ENCODE measurements at regions not wholly inside any gene's neighbourhood (a gene's known extent, or its start where the extent isn't known, plus 50 kb on each side); places are given as distances from the start of the nearest gene placed in this dataset.

DNA sequence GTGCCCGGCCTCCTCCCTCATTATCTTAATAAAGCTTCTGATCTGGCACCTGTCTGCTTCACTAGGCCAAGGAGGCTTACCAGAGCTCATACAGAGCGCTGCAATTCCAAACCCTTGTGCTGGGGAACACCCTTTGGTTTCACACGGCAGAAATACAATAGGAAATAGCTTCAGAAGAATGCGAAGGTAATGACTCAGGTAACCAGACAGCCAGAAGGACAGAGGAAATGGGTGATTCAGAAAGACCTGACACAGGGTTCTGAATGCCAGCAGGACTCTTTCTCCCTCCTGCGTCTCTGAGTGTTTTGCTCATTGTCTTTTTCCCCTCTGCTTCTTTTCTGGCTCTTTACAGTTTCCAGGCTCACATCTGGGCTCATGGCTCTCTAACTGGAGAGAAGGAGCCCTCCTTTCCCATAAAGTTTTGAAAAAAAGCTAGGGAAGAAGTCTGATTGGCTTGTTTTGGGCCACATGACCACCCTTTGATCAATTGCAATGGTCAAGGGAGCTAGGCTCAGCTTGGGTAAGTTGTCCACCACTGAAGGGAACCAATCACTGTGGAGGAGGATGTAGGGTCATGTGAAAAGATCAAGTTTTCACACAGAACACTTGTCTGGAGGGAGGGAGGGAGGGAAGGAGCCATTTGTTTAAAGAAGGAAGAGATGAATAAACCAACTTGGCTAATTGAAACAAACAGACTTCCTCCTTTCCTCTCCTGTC, 90.5 kb upstream of the UPP2 start:
- intact Hi-C loops (cut with DNase I), result loop anchor here (2.0 to 5.0 kb wide), 2 partner anchors 234 to 519 kb away; no protein-coding TSS in a partner anchor
- DNase-seq, result no peak

DNA sequence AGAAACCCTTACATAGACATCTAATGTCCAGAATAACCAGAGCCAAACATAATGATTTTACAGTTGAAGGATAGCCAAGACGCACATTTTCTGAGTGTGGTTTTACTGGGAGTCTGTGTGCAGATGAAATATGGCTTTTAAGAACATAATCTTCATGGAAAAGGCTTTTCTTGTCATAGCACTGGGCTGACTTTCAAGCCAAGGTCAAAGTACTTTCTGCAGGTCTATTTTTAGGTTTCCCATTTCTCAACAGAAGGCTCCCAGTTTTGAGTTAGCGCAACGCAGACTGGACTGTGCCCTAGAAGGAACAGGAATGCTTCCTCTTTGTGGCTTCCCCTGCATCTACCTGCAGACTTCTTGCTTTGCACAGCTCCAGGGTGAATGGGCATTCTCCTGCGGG, 92.3 kb upstream of the UPP2 start:
- no peak for DNase-seq
- intact Hi-C loops (cut with DNase I), result no loop called here

DNA sequence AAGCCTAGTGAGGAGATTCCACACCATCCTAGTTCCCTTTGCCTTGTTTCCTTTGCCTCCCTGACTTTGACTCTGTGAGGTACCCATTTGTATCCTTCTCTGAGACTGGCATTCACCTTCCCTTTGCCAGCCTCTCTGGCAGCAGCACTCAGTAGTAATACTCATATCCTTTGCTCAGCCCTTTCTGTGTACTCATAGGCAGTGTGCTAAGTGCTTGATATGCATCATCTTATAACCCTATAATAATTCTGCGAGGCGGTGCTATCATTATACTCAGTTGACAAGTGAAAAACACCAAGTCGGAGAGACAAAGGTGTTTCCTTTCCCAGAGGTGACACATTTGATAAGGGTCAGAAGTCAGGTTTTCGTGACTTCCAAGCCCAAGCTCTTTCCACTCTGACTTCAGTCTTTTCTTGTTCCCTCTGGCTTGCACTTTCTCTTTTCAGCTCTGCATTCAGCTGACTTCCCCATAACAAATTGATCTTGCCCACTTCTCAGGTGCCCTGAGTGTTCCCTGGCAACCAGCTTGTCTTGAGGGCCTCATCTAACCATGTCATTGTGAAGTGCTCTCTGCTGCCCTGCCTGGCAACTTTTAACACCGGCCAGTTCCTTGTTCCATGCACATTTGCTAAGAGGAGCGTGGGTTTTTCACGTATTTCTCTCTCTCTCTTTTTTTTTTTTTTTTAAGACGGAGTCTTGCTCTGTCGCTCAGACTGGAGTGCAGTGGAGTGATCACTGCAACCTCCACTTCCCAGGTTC, 94.5 kb upstream of the UPP2 start:
- intact Hi-C loops (cut with DNase I), result no loop called here

DNA sequence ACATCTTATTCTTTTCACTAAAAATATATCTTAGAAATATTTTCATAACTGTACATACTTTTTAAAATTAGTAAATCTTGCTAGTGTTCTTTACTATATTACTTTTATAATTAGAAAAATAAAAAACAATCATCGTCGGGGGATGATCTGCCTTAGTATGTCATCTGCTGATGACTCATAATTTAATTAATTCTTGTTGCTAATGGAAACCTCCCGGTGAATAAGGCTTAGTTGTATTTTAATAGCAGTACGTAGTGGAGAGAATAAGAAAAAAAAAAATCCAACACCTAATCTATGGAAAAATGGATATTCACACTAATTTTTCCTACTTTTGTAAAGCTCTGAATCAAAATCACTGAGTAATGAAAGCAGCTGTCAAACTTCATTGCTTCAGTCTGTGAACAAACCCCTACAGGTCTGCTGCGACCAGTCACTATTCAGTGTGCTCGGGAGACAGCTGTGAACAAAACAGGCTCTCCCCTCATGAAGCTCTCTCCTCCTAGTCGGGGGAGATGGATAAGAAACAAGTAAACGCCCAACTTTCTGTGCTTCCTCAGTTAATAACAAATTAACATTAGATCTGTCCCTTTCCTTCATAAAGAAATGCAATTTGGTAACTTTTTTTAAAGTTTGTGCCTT, 97.4 kb upstream of the UPP2 start:
- no peak for DNase-seq
- intact Hi-C loops (cut with DNase I), result no loop called here

More for the DNA sequence above, 94.5 kb upstream of the UPP2 start:
- no peak for DNase-seq

DNA sequence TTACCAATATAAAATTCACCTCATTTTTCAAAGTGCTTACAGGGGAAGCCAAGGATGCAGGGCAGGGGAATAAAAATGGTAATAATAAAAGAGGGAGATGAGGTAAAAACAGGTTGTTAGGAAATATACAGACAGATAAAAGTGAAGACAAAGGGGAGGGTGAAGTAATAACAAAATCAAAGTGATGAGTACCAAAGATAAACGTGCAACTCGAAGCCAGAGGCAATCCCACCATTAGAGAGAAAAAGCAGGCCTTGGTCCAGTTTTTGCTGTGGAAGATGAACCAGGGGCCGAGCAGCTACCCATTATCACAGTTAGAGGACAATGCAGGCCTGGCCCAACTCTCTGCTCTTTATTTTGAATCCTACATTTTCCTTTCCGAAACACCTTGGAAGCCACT, 99.6 kb upstream of the UPP2 start:
- DNase-seq, result no peak
- intact Hi-C loops (cut with DNase I), result no loop called here

DNA sequence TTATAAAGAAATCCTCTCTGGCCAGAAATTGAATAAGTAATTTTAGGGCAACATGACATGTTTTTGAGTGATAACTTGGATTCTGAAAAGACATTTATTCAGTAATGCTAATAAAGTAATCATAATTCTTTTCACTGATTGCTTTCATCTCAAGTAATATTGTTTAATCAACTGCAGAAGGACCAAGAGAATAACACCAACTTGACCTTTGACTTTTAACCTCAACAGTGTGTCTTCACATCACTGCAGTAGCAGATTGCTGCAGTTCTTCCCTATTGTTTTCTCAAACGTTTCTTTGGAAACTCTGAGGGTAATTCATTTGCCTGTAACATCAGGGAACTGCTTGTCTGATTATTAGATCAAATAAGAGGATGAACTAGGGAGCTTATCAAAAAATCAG, 104.9 kb upstream of the UPP2 start:
- intact Hi-C loops (cut with DNase I), result no loop called here
- DNase-seq, result no peak

DNA sequence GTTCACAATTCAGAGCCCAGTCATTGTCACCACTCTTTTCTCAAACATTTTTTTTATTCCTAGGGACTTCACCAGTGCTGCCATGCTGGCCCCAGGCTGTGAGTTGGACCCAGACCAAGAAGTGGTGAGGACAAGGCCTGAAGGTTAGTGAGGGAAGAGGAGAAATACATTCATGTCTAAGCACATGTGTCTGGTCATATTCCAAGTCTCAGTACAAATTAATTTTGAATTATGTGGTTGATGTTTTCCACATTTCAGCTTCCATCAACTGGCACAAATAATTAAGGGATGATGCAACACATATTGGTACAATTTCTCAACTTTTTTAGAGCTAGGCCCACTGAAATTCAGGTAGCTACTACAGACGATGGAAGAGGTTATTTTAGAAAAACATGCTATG, 106.6 kb upstream of the UPP2 start:
- DNase-seq, result no peak
- intact Hi-C loops (cut with DNase I), result no loop called here

DNA sequence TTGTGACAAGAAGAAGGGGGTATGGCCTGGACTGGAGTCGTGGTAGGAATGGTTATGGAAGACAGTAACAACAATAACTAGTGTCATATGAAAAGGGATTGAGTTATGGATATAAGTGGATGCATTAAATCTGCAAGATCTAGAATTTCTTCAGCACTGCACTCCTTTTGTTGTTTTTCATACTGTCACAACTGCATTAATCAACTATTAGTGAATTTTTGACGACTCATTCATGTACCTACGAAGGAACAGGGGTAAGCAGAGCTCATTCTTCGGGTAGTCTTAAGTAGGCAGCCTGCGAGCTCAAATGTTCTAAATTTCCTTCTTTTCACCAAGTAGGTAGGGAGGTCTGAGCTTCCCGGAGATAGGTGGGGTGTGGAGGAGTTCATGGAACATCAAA, 109.7 kb upstream of the UPP2 start:
- no peak for DNase-seq
- intact Hi-C loops (cut with DNase I), result no loop called here

DNA sequence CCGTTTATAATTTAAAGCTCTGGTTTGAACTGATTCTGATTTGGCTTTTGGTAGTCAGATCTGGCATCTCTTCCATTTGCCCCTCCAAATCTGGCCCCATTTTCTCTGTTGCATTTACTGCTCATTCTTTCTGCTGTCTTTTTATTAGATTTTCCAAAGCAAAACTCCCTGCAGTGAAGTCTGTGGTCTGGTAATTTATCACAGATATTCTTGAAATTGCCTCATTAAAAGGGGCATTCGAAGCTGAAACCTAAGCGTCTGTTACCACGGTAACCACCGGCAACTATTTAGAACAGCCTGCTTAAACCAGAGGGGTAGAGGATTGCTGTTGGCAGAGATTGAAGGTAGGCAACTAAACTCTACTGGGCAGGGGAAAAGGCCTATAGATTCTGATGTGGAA, 111.5 kb upstream of the UPP2 start:
- DNase-seq, result no peak
- intact Hi-C loops (cut with DNase I), result no loop called here

DNA sequence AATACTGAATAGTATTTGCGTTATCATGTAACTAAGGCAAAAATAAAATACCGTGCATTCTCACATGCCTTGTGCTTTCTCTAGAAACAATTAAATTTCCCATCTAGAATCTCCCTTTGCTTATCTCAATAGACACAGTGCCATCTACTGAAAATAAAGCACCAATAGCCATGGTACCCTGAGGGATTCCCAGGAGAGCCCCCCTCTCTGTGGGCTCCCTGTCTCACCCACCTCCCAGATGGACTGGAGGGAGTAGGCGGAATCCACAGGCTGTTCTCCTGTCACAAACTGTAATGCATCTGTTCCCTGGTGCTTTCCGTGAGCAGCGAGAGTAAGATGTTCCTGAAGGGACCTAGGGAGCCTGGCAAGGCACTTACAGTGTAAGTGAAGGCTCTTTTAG, 112.4 kb upstream of the UPP2 start:
- DNase-seq, result peak in 8 of 10 donors; percentile 26 to 93 (median 44)
- intact Hi-C loops (cut with DNase I), result no loop called here

DNA sequence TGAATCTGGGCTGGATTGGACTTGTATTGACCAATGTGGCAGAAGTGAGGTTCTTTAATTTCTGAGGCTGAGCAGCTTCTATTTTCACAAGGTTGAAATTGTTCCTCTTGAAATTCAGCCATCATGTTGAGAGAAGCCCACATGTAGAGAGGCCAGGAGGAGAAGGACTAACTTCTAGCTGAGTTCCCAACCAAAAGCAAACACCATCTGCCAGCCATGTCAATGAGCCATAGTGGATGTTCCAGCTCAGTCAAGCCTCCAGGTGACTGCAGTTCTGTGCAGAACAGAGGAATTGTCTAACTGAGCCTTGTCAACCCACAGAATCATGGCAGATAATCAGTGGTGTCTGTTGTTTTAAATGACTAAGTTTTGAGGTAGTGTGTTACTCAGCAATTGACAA, 110.6 kb upstream of the ACVR1 start:
- no peak for DNase-seq
- intact Hi-C loops (cut with DNase I), result no loop called here

DNA sequence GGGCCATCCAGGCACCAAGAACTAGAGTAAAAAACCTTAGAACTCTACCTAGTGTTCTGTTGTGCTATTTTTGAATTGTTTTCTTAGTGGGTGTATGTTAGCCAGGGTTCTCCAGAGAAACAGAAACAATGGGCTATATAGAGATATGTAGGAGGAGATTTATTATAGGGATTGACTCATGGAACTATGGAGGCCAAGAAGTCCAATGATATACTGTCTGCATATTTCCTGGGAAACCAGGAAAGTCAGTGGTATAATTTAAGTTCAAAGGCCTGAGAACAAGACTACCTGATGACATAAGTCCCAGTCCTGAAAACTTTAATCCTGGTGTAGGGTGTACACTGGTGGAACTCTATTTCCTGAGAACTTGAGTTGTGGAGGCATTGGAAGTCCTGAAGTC, 108.7 kb upstream of the ACVR1 start:
- intact Hi-C loops (cut with DNase I), result no loop called here

DNA sequence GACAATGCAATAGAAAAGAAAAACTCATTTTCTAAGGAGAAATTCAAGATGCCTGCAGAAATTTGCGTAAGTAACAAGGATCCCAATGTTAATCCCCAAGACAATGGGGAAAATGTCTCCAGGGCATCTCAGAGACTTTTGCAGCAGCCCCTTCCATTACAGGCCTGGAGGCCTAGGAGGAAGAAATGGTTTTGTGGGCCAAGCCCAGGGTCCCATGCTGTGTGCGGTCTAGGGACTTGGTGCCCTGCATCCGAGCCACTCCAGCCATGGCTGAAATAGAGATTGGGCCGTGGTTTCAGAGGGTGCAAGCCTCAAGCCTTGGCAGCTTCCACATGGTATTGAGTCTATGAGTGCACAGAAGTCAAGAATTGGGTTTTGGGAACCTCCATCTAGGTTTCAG, 103.9 kb upstream of the ACVR1 start:
- intact Hi-C loops (cut with DNase I), result no loop called here
- DNase-seq, result no peak

More for the DNA sequence above, 108.7 kb upstream of the ACVR1 start:
- no peak for DNase-seq

DNA sequence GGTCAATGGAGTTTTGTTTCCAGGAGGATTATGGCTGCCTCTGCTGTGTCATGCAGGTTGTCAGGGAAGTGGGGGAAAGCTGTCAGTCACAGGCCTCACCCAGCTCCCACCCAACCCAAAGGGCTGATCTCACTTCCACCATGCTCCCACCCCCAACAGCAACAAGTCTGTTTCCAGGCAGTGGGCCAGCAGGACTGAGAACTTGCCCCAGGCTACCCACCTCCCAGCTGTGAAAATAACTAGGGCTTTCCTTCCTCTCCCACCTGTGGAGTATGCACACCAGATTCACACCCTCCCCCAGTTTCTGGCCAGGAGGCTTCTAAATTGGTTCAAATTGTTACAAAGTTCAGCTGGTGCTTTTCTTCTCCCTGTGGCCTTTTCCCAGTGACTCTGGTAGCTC, 95.6 kb upstream of the ACVR1 start:
- intact Hi-C loops (cut with DNase I), result no loop called here
- DNase-seq, result no peak

DNA sequence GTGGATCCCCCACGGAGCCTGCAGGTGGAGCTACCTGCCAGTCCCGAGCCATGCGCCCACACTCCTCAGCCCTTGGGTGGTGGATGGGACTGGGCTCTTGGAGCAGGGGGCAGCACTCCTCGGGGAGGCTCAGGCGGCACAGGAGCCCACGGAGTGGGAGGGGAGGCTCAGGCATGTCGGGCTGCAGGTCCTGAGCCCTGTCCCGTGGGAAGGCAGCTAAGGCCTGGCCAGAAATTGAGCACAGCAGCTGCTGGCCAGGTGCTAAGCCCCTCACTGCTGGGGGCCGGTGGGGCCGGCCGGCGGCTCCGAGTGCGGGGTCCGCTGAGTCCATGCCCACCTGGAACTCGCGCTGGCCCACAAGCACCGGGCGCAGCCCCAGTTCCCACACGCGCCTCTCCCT, 91.7 kb upstream of the ACVR1 start:
- intact Hi-C loops (cut with DNase I), result no loop called here
- no peak for DNase-seq

DNA sequence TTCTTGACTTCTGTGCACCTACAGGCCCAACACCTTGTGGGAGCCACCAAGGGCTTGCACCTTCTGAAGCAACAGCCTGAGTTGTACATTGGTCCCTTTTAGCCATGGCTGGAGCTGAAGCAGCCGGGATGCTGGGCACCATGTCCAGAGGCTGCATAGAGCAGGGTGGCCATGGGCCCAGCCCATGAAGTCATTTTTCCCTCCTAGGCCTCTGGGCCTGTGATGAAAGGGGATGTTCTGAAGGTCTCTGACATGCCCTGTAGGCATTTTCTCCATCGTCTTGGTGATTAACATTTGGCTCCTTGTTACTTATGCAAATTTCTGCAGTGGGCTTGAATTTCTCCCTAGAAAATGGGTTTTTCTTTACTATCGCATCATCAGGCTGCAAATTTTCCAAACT, 83.1 kb upstream of the ACVR1 start:
- intact Hi-C loops (cut with DNase I), result no loop called here
- DNase-seq, result no peak

DNA sequence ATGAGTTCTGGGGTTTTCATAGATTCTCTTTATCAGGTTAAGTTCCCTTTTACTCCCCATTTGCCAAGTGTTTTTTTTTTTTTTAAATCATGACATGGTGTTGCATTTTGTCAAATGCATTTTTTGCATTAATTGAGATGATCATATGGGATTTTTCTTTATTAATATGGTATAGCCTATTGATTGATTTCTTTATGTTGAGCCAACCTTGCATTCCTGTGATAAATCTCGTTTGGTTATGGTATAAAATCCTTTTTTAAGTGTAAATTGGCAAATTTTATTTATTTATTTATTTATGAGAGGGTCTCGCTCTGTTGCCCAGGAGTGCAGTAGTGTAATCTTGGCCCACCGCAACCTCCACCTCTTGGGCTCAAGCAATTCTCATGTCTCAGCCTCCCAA, 81.5 kb upstream of the ACVR1 start:
- intact Hi-C loops (cut with DNase I), result no loop called here
- no peak for DNase-seq

DNA sequence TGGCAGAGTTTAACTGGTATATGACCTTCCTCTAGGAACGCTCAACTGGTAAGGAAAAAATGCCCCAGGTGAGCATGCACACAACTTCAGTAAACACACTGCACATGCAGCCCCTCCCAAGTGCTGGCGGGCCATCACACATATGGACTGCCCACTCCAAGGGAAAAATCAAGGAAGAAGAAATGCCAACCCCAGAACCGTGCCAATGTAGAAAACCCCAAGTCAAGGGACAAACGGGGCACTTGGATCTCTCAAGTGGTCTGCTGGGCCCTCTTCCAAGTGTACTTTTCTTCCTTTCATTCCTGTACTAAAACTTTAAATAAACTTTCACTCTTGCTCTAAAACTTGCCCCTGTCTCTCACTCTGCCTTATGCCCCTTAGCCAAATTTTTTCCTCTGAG, 76.4 kb upstream of the ACVR1 start:
- intact Hi-C loops (cut with DNase I), result no loop called here
- no peak for DNase-seq

DNA sequence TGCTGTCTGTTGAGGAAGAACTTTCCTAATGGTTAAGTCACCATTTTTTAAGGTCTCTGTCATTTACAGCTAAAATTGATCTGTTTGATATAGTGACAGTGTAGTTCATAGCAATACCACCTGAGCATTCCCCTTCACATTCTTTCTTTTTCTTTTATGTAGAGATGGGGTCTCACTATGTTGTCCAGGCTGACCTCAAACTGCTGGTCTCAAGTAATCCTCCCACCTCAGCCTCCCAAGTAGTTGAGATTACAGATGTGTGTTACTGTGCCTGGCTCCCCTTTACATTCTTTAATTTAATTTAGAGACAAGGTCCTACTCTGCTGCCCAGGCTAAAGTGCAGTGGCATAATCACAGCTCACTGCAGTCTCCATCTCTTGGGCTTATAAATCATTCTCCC, 72.7 kb upstream of the ACVR1 start:
- DNase-seq, result no peak
- intact Hi-C loops (cut with DNase I), result no loop called here

DNA sequence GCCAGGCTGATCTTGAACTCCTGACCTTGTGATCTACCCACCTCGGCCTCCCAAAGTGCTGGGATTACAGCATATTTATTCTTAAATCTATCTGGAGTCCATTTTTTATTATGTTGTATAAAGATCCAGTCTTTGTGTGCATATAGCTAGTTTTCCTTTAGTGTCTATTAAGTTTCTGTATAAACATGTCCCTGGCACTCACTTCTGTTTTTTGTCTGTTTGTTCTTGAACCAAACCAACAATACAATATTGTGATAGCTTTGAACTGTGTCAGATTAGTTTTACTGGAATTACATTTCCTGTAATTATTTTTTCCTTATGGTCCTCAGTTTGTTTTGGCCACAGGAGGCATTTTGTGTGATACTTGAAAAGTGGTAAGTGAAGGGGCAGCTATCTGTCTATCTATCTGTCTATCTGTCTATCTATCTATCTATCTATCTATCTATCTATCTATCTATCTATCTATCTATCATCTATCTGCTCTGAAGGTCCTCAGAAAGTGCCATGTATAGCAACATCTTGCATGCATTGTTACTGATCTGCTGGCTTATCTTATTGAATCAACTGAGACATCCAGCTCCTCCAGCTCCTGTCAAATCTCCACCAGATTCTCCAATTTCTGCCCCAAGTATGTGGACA, 70.9 kb upstream of the ACVR1 start:
- intact Hi-C loops (cut with DNase I), result no loop called here
- no peak for DNase-seq

DNA sequence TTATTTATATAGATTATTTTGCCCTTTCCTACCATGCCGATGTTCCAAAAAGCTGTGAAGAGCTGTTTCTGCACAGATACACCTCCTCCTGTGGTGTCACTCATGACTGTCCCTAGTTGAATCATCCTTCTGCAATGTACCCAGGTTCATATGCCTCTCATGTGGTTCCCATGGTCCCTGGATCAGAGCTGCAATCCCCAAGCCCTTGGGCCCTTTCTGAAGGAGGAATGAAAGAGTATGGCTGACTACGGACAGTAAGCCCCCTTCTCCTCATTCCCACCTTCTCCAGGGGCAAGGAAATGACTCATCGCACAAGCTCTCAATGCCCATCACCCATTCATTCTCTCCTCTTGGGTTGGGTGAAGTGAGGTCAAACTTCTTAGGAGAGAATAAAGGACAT, 63.9 kb upstream of the ACVR1 start:
- intact Hi-C loops (cut with DNase I), result no loop called here
- DNase-seq, result no peak

All from posterior cingulate gyrus (tissue), 11 donors.